Ovary (tissue), 7 donors: ENCODE measurements at regions not wholly inside any gene's neighbourhood (a gene's known extent, or its start where the extent isn't known, plus 50 kb on each side); places are given as distances from the start of the nearest gene placed in this dataset.

Experiments used
- DNase-seq, 5 donors: peaks; one replicate each; pipeline ENCODE4 v3.0.0-alpha.2; 2019 to 2020
- H3K27ac ChIP-seq, 2 donors: fragments of 200-600 bp; one replicate each; pipeline versions ENCODE4 v1.5.1 to v1.8.0; 2019 to 2022
- H3K27me3 ChIP-seq: fragments of 200-600 bp; one replicate; pipeline ENCODE4 v1.8.0; 2022
- H3K36me3 ChIP-seq: fragments of 200-600 bp; sonication (generic); one replicate; pipeline ENCODE4 v1.5.1; 2019
- H3K4me1 ChIP-seq: one replicate; pipeline ENCODE4 v1.8.1; 2013; ENCODE audit warnings: mild to moderate bottlenecking, moderate library complexity; ENCODE audit not compliant: insufficient read depth
- H3K4me3 ChIP-seq: fragments of 200-600 bp; sonication (generic); one replicate; pipeline ENCODE4 v1.5.1; 2017
- H3K9me3 ChIP-seq, 2 donors: fragments of 200-600 bp in 1 of 2; sonication (generic) in 1 of 2; one replicate each; pipeline versions ENCODE4 v1.5.1 to v1.8.1; 2013 to 2019; ENCODE audit warnings: mild to moderate bottlenecking in 1 of 2, moderate library complexity in 1 of 2
- EP300 ChIP-seq: sonication (generic); formaldehyde crosslinking; IDR thresholded peaks from one replicate; pipeline ENCODE4 v1.6.1; 2017; ENCODE audit warnings: antibody characterized with exemption
- POLR2A ChIP-seq: fragments of 450-650 bp; IDR thresholded peaks from one replicate; pipeline ENCODE4 v1.6.1; 2017; ENCODE audit warnings: antibody characterized with exemption, mild to moderate bottlenecking, moderate library complexity
- WGBS, 3 donors: extraction: QIAGEN DNeasy Blood & Tissue Kit in 1 of 3; methylation state at CpG; one replicate each; pipeline versions ENCODE4 v1.1.5 to v1.1.7; 2013 to 2017; 5-methylcytosine and 5-hydroxymethylcytosine counted together
- intact Hi-C, 4 donors: fragments of 100-400 bp; cut with DNase I; formaldehyde crosslinking; loops; one replicate each; pipeline versions ENCODE4 v1.11.0 to v1.15.1; 2022 to 2023
- TF ChIP-seq, protein P1 (sequence below), 3 donors: fragments of 450-650 bp in 2 of 3; fragments of 200-600 bp in 1 of 3; IDR thresholded peaks; one replicate each; pipeline versions ENCODE4 v1.5.1 to v1.8.0; 2016 to 2022; ENCODE audit warnings: antibody characterized with exemption in 3 of 3, mild to moderate bottlenecking in 1 of 3
- donor health status: DM: no; HTN: no; CAD: no; lungs with moderate emphysema.
- donor health status: DM: no; HTN: no; CAD: no.
- donor health status: Bipolar disorder and iron deficiency.
- donor health status: DM: no; HTN: no; CAD: no.
- donor health status: DM: yes; HTN: yes; CAD: no.

DNA sequence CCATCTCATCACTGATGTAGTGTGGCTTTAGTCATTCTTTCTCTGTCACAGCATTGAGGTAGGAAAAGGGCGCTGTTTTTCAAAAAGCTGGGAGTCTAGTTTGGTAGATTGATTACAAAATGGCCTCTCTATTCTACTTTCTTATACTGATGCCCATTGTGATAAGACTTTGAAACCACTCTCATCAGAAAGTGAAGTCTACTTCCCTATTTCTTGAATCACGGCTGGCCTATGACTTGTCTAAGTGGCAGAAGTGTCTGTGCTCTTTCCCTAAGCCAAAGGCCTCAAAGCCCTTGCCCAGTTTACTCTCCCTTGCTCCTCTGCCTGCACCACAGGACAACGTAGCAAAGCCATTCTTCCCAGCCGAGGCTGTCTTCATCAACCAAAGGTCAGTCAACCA, 83.0 kb upstream of the IL33 start:
- Histone ChIP-seq H3K27me3 (no peaks in the 10 kb centered on the region), H3K4me3 (no peak overlapping the region), H3K36me3 (no peaks in the 10 kb centered on the region), H3K4me1 (no peaks in the 10 kb centered on the region), H3K9me3 (no peaks in the 10 kb centered on the region), H3K27ac (no peak overlapping the region)
- WGBS, 3 donors, result 74 to 79% (median 77%) methylated on average over 4 of the region's 4 CpGs
- DNase-seq, result no peak
- no peak for TF ChIP-seq POLR2A
- no peak for TF ChIP-seq EP300
- TF ChIP-seq, protein P1, sequence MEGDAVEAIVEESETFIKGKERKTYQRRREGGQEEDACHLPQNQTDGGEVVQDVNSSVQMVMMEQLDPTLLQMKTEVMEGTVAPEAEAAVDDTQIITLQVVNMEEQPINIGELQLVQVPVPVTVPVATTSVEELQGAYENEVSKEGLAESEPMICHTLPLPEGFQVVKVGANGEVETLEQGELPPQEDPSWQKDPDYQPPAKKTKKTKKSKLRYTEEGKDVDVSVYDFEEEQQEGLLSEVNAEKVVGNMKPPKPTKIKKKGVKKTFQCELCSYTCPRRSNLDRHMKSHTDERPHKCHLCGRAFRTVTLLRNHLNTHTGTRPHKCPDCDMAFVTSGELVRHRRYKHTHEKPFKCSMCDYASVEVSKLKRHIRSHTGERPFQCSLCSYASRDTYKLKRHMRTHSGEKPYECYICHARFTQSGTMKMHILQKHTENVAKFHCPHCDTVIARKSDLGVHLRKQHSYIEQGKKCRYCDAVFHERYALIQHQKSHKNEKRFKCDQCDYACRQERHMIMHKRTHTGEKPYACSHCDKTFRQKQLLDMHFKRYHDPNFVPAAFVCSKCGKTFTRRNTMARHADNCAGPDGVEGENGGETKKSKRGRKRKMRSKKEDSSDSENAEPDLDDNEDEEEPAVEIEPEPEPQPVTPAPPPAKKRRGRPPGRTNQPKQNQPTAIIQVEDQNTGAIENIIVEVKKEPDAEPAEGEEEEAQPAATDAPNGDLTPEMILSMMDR (IDR thresholded peaks at IDR 0.05), result no peak
- intact Hi-C loops, result no loop called here

DNA sequence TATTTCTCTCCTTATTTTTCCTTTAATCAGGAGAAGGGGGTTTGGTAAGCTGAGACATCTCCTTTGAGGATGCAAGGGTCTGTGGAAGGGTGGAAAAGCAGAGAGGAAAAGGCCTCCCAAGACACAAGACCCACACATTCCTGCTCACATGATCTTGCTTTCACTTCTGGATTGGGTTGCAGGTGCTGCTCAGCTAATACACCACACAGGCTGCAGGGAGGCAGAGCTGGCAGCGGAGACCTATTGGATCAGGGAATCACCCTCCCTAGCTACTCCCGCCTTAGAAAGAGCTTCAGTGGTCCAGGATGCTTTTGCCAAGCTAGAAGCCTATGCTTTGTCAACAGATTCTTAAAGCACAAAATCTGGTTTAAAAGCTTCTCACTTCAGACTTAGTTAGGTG, 87.6 kb upstream of the IL33 start:
- no peak for TF ChIP-seq POLR2A
- TF ChIP-seq EP300, result no peak
- TF ChIP-seq, protein P1 (IDR thresholded peaks at IDR 0.05), result no peak
- H3K27ac ChIP-seq, result no peak overlapping the region
- no peaks in the 10 kb centered on the region for H3K27me3 ChIP-seq
- no peak for DNase-seq
- no peaks in the 10 kb centered on the region for H3K36me3 ChIP-seq
- intact Hi-C loops, result no loop called here
- H3K4me3 ChIP-seq, result no peak overlapping the region
- WGBS, 3 donors, result 79 to 93% (median 91%) methylated on average over 2 of the region's 2 CpGs
- H3K4me1 ChIP-seq, result no peaks in the 10 kb centered on the region
- H3K9me3 ChIP-seq, result no peaks in the 10 kb centered on the region

DNA sequence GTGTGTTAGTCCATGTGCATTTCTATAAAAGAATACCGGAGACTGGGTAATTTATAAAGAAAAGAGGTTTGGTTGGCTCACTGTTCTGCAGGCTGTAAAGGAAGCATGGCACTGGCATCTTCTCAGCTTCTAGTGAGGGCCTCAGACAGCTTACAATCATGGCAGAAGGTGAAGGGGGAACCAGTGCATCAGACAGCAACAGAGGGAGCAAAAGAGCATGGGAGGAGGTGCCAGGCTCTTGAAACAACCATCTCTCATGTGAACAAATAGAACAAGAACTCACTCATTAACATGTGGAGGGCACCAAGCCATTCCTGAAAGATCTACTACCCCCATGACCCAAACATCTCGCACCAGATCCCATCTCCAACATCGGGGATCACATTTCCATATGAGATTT, 89.2 kb upstream of the IL33 start:
- TF ChIP-seq, protein P1 (IDR thresholded peaks at IDR 0.05), result no peak
- no peak for TF ChIP-seq POLR2A
- no peak for TF ChIP-seq EP300
- no peak overlapping the region for H3K27ac ChIP-seq
- 86 to 94% (median 94%) methylated on average over 3 of the region's 3 CpGs for WGBS, 3 donors
- H3K4me3 ChIP-seq, result no peak overlapping the region
- H3K27me3 ChIP-seq, result no peaks in the 10 kb centered on the region
- no peaks in the 10 kb centered on the region for H3K9me3 ChIP-seq
- H3K36me3 ChIP-seq, result no peaks in the 10 kb centered on the region
- H3K4me1 ChIP-seq, result no peaks in the 10 kb centered on the region
- intact Hi-C loops, result no loop called here
- no peak for DNase-seq

DNA sequence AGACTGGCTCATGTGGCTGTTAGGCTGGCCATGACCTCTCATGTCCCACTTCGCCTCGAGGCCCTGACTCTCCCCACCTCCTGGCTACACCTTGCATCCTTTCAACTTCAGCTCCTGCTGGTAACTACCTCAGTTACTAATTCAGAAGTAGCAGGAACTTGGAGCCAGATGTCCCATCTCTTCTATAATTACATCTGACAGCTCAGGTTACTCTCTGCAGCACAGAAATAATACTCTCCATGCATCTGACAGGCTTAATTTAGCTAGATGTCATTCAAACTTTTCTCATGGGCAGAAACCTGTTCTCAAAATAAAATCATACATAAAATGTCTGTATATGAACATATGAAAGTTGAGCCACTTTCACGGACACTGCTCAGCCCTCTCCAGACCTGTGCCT, 92.2 kb upstream of the IL33 start:
- WGBS, 3 donors, result 30 to 47% (median 31%) methylated on average over 3 of the region's 3 CpGs
- TF ChIP-seq, protein P1 (IDR thresholded peaks at IDR 0.05), result no peak
- TF ChIP-seq POLR2A (no peak), EP300 (no peak)
- no peak for DNase-seq
- H3K4me3 ChIP-seq, result no peak overlapping the region
- no peaks in the 10 kb centered on the region for H3K36me3 ChIP-seq
- no peak overlapping the region for H3K27ac ChIP-seq
- no peaks in the 10 kb centered on the region for H3K9me3 ChIP-seq
- intact Hi-C loops, result no loop called here
- no peaks in the 10 kb centered on the region for H3K4me1 ChIP-seq
- H3K27me3 ChIP-seq, result no peaks in the 10 kb centered on the region

DNA sequence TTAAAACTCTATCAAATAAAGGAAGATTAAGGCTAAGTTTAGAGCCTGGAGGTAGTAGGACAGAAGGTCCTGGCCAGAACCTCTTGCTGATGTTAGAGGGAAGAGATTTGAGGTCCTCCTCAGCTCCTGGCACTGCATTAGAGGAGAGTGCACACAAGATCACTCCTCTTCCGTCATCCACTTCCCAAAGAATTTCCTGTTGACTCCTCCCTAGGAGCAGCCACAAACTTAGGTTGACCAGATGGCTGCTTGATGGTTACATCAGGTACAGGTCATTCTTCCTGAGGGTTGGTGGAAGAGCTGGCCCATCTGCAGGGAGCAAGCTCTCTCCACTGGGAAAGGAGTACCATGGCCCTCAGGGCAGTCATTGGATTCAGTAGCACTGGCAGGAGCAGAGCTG, 93.9 kb upstream of the IL33 start:
- TF ChIP-seq EP300 (no peak), POLR2A (no peak)
- TF ChIP-seq, protein P1 (IDR thresholded peaks at IDR 0.05), result no peak
- Histone ChIP-seq H3K27me3 (no peaks in the 10 kb centered on the region), H3K4me1 (no peaks in the 10 kb centered on the region), H3K4me3 (no peak overlapping the region), H3K9me3 (no peaks in the 10 kb centered on the region), H3K36me3 (no peaks in the 10 kb centered on the region), H3K27ac (no peak overlapping the region)
- no peak for DNase-seq
- intact Hi-C loops, result no loop called here
- WGBS, 3 donors, result 66 to 84% (median 75%) methylated on average over 1 of the region's 1 CpG
